Right atrium auricular region (tissue), 2 donors: ENCODE measurements at regions not wholly inside any gene's neighbourhood (a gene's known extent, or its start where the extent isn't known, plus 50 kb on each side); places are given as distances from the start of the nearest gene placed in this dataset.

ENCODE experiments used
- DNase-seq: peaks from one replicate; pipeline ENCODE4 v3.0.0-alpha.2; 2019; ENCODE audit warnings: low spot score
- H3K27ac ChIP-seq, 2 donors: fragments of 200-600 bp; sonication (generic); 1 replicate in 1 of 2; 2 replicates in 1 of 2; pipeline ENCODE4 v1.5.1; 2016 to 2019
- H3K27me3 ChIP-seq, 2 donors: fragments of 200-600 bp; sonication (generic); one replicate each; pipeline versions ENCODE4 v1.5.1 to v1.6.0; 2017 to 2019
- H3K36me3 ChIP-seq: fragments of 200-600 bp; sonication (generic); one replicate; pipeline ENCODE4 v1.5.1; 2016
- H3K4me1 ChIP-seq, 2 donors: fragments of 200-600 bp; sonication (generic); one replicate each; pipeline versions ENCODE4 v1.5.1 to v1.6.0; 2017 to 2019
- H3K4me3 ChIP-seq, 2 donors: fragments of 200-600 bp; sonication (generic); 1 replicate in 1 of 2; 2 replicates in 1 of 2; pipeline ENCODE4 v1.5.1; 2017 to 2019; ENCODE audit warnings: mild to moderate bottlenecking in 1 of 2, moderate library complexity in 1 of 2
- H3K9me3 ChIP-seq, 2 donors: fragments of 200-600 bp; sonication (generic); one replicate each; pipeline ENCODE4 v1.5.1; 2019
- CTCF ChIP-seq, 2 donors: fragments of 200-600 bp; sonication (generic); IDR thresholded peaks; one replicate each; pipeline ENCODE4 v1.5.1; 2019; ENCODE audit warnings: antibody characterized with exemption in 2 of 2

- no peak overlapping the region for H3K27ac ChIP-seq
- H3K9me3 ChIP-seq: no peaks in the 10 kb centered on the region
- H3K27me3 ChIP-seq: no peaks in the 10 kb centered on the region
- no peak overlapping the region for H3K4me3 ChIP-seq
- no peak for DNase-seq
- TF ChIP-seq CTCF (IDR thresholded peaks at IDR 0.05): no peak
- H3K36me3 ChIP-seq: no peaks in the 10 kb centered on the region
- no peaks in the 10 kb centered on the region for H3K4me1 ChIP-seq
Observed at GRCh38 chr2:52974127-52974526, 793.5 kb upstream of the CHAC2 start.

GRCh38 chr2:52970642-52971041, 797.0 kb upstream of the CHAC2 start:
- no peak for TF ChIP-seq CTCF (IDR thresholded peaks at IDR 0.05)
- no peak overlapping the region for H3K27ac ChIP-seq
- no peak for DNase-seq
- H3K4me1 ChIP-seq: no peaks in the 10 kb centered on the region
- H3K27me3 ChIP-seq: no peaks in the 10 kb centered on the region
- H3K9me3 ChIP-seq: no peaks in the 10 kb centered on the region
- H3K4me3 ChIP-seq: no peak overlapping the region
- H3K36me3 ChIP-seq: no peaks in the 10 kb centered on the region

- Histone ChIP-seq H3K27me3 (no peaks in the 10 kb centered on the region), H3K9me3 (no peaks in the 10 kb centered on the region), H3K27ac (no peak overlapping the region), H3K4me1 (no peaks in the 10 kb centered on the region), H3K36me3 (no peaks in the 10 kb centered on the region), H3K4me3 (no peak overlapping the region)
- no peak for DNase-seq
- TF ChIP-seq CTCF (IDR thresholded peaks at IDR 0.05): no peak
Observed at GRCh38 chr2:52968043-52968442, 799.6 kb upstream of the CHAC2 start.

GRCh38 chr2:52964916-52965530, 802.6 kb upstream of the CHAC2 start:
- Histone ChIP-seq H3K9me3 (no peaks in the 10 kb centered on the region), H3K27ac (no peak overlapping the region), H3K4me1 (no peaks in the 10 kb centered on the region), H3K36me3 (no peaks in the 10 kb centered on the region), H3K27me3 (no peaks in the 10 kb centered on the region), H3K4me3 (no peak overlapping the region)
- DNase-seq: no peak
- no peak for TF ChIP-seq CTCF (IDR thresholded peaks at IDR 0.05)

- no peak for DNase-seq
- no peaks in the 10 kb centered on the region for H3K9me3 ChIP-seq
- H3K27ac ChIP-seq: no peak overlapping the region
Observed at GRCh38 chr2:52961403-52961802, 806.2 kb upstream of the CHAC2 start.

More at GRCh38 chr2:52961403-52961802, 806.2 kb upstream of the CHAC2 start:
- H3K4me3 ChIP-seq: no peak overlapping the region
- no peaks in the 10 kb centered on the region for H3K4me1 ChIP-seq
- no peaks in the 10 kb centered on the region for H3K27me3 ChIP-seq
- no peak for TF ChIP-seq CTCF (IDR thresholded peaks at IDR 0.05)
- no peaks in the 10 kb centered on the region for H3K36me3 ChIP-seq
